ENCODE measurements at regions not wholly inside any gene's neighbourhood (a gene's known extent, or its start where the extent isn't known, plus 50 kb on each side); places are given as distances from the start of the nearest gene placed in this dataset.
A peak's percentile ranks its signal among the peaks of the same experiment; 100 is the strongest.

DNA sequence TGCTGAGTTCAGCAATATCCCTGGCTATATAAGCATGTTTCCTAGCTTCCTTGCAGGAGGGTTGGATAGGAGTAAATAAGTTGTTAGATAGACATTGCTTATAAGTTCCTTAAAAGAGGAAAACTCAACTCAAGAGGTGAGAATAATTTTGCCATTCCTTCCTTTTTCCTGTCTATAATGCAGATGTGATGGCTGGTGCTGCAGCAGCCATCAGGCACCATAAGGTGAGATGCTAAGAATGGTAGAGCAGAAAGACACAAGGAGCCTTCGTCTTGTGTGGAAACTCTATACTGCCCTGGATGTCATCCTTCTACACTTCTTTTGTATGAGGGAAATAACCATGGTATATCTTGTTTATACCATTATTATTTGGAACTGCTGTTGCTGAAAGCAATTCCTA, 74.5 kb upstream of the GRK3 start:
- TF ChIP-seq, protein P1, sequence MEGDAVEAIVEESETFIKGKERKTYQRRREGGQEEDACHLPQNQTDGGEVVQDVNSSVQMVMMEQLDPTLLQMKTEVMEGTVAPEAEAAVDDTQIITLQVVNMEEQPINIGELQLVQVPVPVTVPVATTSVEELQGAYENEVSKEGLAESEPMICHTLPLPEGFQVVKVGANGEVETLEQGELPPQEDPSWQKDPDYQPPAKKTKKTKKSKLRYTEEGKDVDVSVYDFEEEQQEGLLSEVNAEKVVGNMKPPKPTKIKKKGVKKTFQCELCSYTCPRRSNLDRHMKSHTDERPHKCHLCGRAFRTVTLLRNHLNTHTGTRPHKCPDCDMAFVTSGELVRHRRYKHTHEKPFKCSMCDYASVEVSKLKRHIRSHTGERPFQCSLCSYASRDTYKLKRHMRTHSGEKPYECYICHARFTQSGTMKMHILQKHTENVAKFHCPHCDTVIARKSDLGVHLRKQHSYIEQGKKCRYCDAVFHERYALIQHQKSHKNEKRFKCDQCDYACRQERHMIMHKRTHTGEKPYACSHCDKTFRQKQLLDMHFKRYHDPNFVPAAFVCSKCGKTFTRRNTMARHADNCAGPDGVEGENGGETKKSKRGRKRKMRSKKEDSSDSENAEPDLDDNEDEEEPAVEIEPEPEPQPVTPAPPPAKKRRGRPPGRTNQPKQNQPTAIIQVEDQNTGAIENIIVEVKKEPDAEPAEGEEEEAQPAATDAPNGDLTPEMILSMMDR (IDR thresholded peaks at IDR 0.05; ENCODE audit: low read length, missing control alignments), result no peak
- no peak overlapping the region for H3K4me3 ChIP-seq (replicated peaks; ENCODE audit: low read depth, low read length)

GRCh38 chr22:25490896-25491295, 73.6 kb upstream of the GRK3 start:
- TF ChIP-seq, protein P1 (IDR thresholded peaks at IDR 0.05; ENCODE audit: low read length, missing control alignments), result no peak
- no peak for DNase-seq (ENCODE audit: low read depth)
- no peak overlapping the region for H3K4me3 ChIP-seq (replicated peaks; ENCODE audit: low read depth, low read length)

More for the DNA sequence above, 74.5 kb upstream of the GRK3 start:
- DNase-seq (ENCODE audit: low read depth), result no peak

DNA sequence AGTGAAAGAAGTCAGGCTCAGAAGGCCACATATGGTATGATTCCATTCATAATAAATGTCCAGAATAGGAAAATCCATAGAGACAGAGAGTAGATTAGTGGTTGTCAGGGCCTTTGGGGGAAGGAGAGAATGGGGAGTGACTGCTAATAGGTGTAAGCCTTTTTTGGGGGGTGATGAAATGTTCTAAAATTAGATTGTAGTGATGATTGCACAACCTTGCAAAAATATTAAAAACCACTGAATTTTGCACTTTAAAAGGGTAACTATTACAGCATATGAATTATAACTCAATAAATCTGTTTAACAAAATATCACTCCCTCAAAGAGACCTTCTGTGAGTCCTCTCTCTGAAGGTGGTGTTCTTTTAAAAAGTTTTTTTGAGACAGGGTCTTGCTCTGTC, 72.3 kb upstream of the GRK3 start:
- no peak for DNase-seq (ENCODE audit: low read depth)
- H3K4me3 ChIP-seq (replicated peaks; ENCODE audit: low read depth, low read length), result no peak overlapping the region
- TF ChIP-seq, protein P1 (IDR thresholded peaks at IDR 0.05; ENCODE audit: low read length, missing control alignments), result no peak

DNA sequence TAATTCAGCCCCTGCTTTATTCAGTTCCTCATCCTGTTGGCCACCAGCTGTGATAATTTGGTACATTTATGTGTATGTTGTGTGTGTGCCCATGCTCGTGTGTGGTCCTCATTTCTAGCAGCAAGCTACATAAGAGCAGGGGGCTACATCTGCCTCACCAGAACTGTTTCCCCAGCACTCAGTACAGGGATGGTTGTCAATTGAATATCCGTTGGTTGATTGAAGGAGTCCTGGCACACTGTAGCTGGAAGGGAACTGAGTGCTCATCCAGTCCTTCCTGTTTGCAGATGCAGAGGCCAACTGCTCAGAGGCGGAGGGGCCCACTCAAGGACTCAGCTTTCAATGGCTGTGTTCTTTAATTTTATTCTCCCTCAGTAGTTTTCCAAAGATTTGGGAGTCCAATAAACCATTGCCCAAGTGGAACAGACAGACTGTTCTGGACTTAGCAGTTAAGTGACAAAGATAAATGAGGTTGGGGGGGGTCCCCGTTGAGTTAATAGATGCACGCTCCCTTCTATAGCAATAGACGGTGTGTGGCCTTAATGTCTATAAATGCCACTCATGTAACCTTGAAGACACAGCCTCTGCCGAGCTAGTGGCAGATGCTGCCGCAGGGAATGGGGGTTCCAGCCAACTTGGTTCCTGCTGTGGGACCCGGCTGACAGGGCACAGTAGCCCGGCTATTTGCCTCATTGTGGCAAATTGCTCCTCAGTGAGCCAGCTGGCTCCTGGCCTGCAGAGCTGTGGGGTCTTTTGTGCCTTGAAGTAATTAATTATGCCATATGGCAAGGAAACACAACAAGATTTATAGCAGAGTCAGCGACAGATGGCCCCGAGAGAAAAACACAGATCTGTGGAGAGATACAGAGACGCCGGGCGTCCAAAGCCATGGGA, 71.4 kb upstream of the GRK3 start:
- TF ChIP-seq, protein P1 (IDR thresholded peaks at IDR 0.05; ENCODE audit: low read length, missing control alignments), result no peak
- DNase-seq (ENCODE audit: low read depth), result no peak
- no peak overlapping the region for H3K4me3 ChIP-seq (replicated peaks; ENCODE audit: low read depth, low read length)

- no peak for DNase-seq (ENCODE audit: low read depth)
- H3K4me3 ChIP-seq (replicated peaks; ENCODE audit: low read depth, low read length), result no peak overlapping the region
- TF ChIP-seq, protein P1 (IDR thresholded peaks at IDR 0.05; ENCODE audit: low read length, missing control alignments), result no peak
These were observed 70.7 kb upstream of the GRK3 start for GRCh38 chr22:25493794-25494193.

DNA sequence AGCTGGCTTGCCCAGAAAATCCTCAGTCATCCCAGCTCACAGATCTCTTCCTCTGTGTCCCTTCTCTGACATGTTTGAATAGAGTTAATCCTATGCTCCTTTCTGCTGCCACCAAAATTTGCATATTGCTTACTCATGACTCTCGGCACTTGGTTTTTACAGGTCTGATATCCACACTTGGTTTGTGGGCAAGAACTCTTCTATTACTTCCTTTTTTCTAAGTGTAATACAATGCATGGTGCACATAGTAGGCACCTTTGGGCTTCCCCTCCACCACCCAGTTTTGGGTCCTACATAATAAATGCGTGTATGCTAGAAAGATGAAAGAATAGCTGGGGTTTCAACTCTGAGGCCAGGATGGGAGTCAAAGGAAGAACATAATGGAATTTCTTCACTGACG, 69.7 kb upstream of the GRK3 start:
- DNase-seq (ENCODE audit: low read depth), result no peak
- H3K4me3 ChIP-seq (replicated peaks; ENCODE audit: low read depth, low read length), result no peak overlapping the region
- TF ChIP-seq, protein P1 (IDR thresholded peaks at IDR 0.05; ENCODE audit: low read length, missing control alignments), result no peak

DNA sequence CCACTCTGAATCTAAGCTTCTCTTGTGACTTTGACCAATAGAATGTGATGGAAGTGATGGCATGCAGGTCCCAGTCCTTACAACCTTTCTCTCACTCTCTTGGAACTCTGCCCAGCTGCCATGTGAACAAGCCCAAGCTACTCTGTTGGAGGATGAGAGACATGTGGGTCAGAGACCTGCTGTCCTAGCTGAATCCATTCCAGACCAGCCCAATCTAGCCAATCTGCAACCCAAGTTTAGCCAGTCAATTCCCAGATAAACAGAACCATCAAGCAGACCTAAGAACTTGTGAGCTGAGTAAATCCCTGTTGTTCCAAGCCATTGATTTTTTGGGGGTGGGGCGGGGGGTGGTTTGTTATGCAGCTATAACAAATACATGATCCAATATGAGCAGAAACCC, 69.2 kb upstream of the GRK3 start:
- peak; percentile 3 for DNase-seq (ENCODE audit: low read depth)
- TF ChIP-seq, protein P1 (IDR thresholded peaks at IDR 0.05; ENCODE audit: low read length, missing control alignments), result no peak
- H3K4me3 ChIP-seq (replicated peaks; ENCODE audit: low read depth, low read length), result no peak overlapping the region

All from fibroblast of pulmonary artery (primary cell).